ENCODE measurements at regions not wholly inside any gene's neighbourhood (a gene's known extent, or its start where the extent isn't known, plus 50 kb on each side); places are given as distances from the start of the nearest gene placed in this dataset.

- no peak for DNase-seq (ENCODE audit: extremely low read depth, low read depth)
- no peak for TF ChIP-seq CTCF (IDR thresholded peaks at IDR 0.05; ENCODE audit: low read depth, low read length)
Measured at GRCh38 chr22:48811885-48812284, 1015.8 kb downstream of the BRD1 start.

GRCh38 chr22:48808038-48808960 lies 1019.4 kb downstream of the BRD1 start:
- DNase-seq (ENCODE audit: extremely low read depth, low read depth), result no peak
- TF ChIP-seq CTCF (IDR thresholded peaks at IDR 0.05; ENCODE audit: low read depth, low read length), result no peak

- TF ChIP-seq CTCF (IDR thresholded peaks at IDR 0.05; ENCODE audit: low read depth, low read length), result no peak
- no peak for DNase-seq (ENCODE audit: extremely low read depth, low read depth)
Measured at GRCh38 chr22:48807155-48807554, 1020.5 kb downstream of the BRD1 start.

DNA sequence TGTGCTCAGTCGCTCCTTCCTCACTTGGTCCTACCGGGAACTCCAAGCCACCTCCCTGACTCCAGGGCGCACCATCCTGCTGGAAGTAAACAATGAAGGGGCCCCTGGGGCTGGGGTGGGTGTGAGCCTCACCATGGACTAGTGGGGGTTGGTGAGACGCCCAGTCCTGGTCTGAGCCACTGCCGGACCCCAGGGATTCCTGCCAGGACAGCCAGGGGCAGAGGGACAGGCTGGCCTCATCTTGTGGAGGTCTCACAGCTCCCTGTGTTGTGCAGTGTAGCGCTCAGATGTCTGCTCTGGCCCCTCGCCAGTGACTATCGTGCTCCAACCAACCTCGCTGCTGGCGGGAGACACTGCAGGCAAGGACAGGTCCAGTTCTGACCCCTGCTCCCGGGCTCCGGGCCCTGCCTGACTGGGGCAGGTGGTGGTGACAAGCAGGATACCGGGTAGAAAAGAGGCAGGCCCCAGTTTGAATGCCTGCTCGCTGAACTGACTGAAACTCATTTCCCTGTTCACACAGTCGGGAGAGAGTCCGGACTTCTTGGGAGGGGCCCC lies 1021.4 kb downstream of the BRD1 start:
- no peak for TF ChIP-seq CTCF (IDR thresholded peaks at IDR 0.05; ENCODE audit: low read depth, low read length)
- DNase-seq (ENCODE audit: extremely low read depth, low read depth), result no peak

DNA sequence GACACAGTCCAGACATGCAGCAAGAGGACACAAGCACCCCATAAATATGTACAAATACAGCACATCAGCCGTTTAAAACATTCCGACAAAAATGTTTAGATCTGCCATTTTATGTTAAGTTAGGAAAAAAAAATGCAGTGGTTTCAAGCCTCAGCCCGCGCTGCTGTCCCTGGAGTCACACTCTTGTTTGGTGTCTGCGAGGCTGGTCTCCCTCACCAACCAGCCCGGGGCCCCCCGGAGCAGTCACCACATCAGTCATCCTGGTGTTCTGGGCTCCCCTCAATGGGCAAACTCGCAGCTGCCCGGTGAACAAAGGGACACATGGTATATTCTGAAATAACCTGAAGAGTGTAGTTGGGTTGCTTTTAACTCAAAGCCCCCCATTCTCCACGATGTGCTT lies 1022.2 kb downstream of the BRD1 start:
- no peak for TF ChIP-seq CTCF (IDR thresholded peaks at IDR 0.05; ENCODE audit: low read depth, low read length)
- no peak for DNase-seq (ENCODE audit: extremely low read depth, low read depth)

DNA sequence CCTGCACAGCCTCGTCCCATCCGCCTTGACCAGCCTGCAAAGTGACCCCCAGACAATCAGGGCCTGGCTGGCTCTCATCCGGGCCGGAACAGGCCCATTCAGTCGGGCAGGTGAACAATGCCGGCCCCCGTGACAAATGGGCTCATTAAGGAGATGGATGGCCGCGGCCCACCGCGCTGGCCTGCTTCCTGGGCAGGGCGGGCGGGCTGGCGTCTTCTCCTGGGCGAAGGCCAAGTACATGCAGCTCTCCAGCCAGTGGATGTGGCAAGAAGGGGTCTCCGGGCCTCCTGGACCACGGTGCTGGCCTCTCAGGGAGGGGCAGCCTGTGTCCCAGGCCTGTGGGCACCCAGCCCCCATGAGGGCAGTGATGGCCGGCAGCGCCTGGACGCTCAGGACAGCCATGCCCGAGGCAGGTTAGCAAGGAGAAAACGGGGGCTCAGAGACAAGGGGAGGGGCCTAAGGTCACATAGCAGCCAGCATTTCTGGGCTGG lies 1022.8 kb downstream of the BRD1 start:
- no peak for TF ChIP-seq CTCF (IDR thresholded peaks at IDR 0.05; ENCODE audit: low read depth, low read length)
- no peak for DNase-seq (ENCODE audit: extremely low read depth, low read depth)
